HepG2 (cell line): ENCODE measurements at regions not wholly inside any gene's neighbourhood (a gene's known extent, or its start where the extent isn't known, plus 50 kb on each side); places are given as distances from the start of the nearest gene placed in this dataset.

ENCODE experiments used
- ATAC-seq: fragments of 200-7000 bp; cut with Tn5 transposase; 3 replicates; pipeline ENCODE4 v1.9.1; 2020; ENCODE audit warnings: mild to moderate bottlenecking, moderate library complexity
- BruUV-seq: library from RNA; stranded (reverse); fragments of 400-500 nt; replicated peaks from 2 replicates; lab custom pipeline; 2021; lab: Mats Ljungman, UMichigan
- CTCF ChIA-PET: fragments of 300-600 bp; formaldehyde crosslinking; extraction: SDS; loops from one replicate; lab custom pipeline; 2021; ENCODE audit warnings: low total read pairs, inconsistent platforms, low intra/inter-chr PET ratio; lab: Yijun Ruan, JAX
- POLR2A ChIA-PET: fragments of 350-600 bp; sonication (Branson Sonifier 250); formaldehyde crosslinking; loops from one replicate; lab custom pipeline; 2020; ENCODE audit warnings: antibody characterized with exemption, inconsistent platforms; lab: Yijun Ruan, JAX
- DNase-seq: peaks from one replicate; pipeline ENCODE4 v3.0.0-alpha.2; 2015; ENCODE audit warnings: low spot score
- FAIRE-seq: peaks from 3 replicates; lab custom pipeline; 2011; peaks lifted over from hg19 to GRCh38; lab: Jason Lieb, UNC
- H2AFZ ChIP-seq: one replicate; pipeline ENCODE4 v1.6.1; 2011; ENCODE audit warnings: low read length, inconsistent platforms
- H3K27ac ChIP-seq: fragments of 300-600 bp; 3 replicates; pipeline ENCODE4 v1.8.0; 2011; ENCODE audit warnings: mixed run types, mild to moderate bottlenecking, mixed read lengths, low read length, inconsistent platforms; ENCODE audit not compliant: insufficient read depth; ENCODE audit errors: extremely low read length
- H3K27me3 ChIP-seq, 2 experiments: fragments of 200-600 bp in 1 of 2; 2 replicates in 1 of 2; 3 replicates in 1 of 2; pipeline versions ENCODE4 v1.6.0 to v1.8.0; 2011; ENCODE audit warnings: low read length in 2 of 2, mild to moderate bottlenecking in 2 of 2, moderate library complexity in 2 of 2, inconsistent platforms in 1 of 2; ENCODE audit not compliant: insufficient read depth in 2 of 2, control insufficient read depth in 1 of 2
- H3K36me3 ChIP-seq, 2 experiments: fragments of 200-600 bp in 1 of 2; replicated peaks in 1 of 2; 2 replicates in 1 of 2; 3 replicates in 1 of 2; pipeline versions ENCODE4 v1.5.1 to v1.8.0; 2011; ENCODE audit warnings: low read length in 2 of 2, inconsistent platforms in 1 of 2; ENCODE audit not compliant: insufficient read depth in 2 of 2, control insufficient read depth in 1 of 2
- H3K4me1 ChIP-seq: 2 replicates; pipeline ENCODE4 v1.5.1; 2012; ENCODE audit warnings: low read length, inconsistent platforms; ENCODE audit not compliant: insufficient read depth
- H3K4me2 ChIP-seq: 2 replicates; pipeline ENCODE4 v1.6.0; 2011; ENCODE audit warnings: low read depth, low read length, inconsistent platforms
- H3K4me3 ChIP-seq, 3 experiments: fragments of 200-600 bp in 1 of 3; sonication (generic), shearing (Covaris generic) in 1 of 3; replicated peaks in 1 of 3; 2 replicates each; pipeline ENCODE4 v1.5.1; 2011 to 2016; ENCODE audit warnings: low read length in 3 of 3, inconsistent platforms in 2 of 3, low read depth in 2 of 3, mild to moderate bottlenecking in 2 of 3, control low read depth in 1 of 3, mixed read lengths in 1 of 3; ENCODE audit not compliant: insufficient read depth in 1 of 3
- H3K79me2 ChIP-seq: one replicate; pipeline ENCODE4 v1.6.1; 2011; ENCODE audit warnings: low read length, inconsistent platforms; ENCODE audit not compliant: insufficient read depth
- H3K9ac ChIP-seq: 2 replicates; pipeline ENCODE4 v1.6.0; 2011; ENCODE audit warnings: mild to moderate bottlenecking, low read depth, low read length, inconsistent platforms; ENCODE audit not compliant: insufficient read depth
- H3K9me3 ChIP-seq: 2 replicates; pipeline ENCODE4 v1.5.1; 2012; ENCODE audit warnings: mild to moderate bottlenecking, low read length
- H4K20me1 ChIP-seq: 2 replicates; pipeline ENCODE4 v1.6.0; 2011; ENCODE audit warnings: inconsistent platforms, mild to moderate bottlenecking, low read length, moderate library complexity; ENCODE audit not compliant: insufficient read depth
- NFYB ChIP-seq: sonication (generic); formaldehyde crosslinking; IDR thresholded peaks from 2 replicates; pipeline ENCODE4 v1.4.0; 2020; ENCODE audit warnings: missing genetic modification reagents
- NFYC ChIP-seq: IDR thresholded peaks from 2 replicates; pipeline ENCODE4 v1.6.1; 2016; ENCODE audit warnings: missing genetic modification reagents, missing compliant biosample characterization
- in situ Hi-C: cut with HindIII; loops from 2 replicates; pipeline ENCODE4 v1.10.0; 2017; ENCODE audit warnings: low pct_unique_long_range_greater_than_20kb; ENCODE audit not compliant: extremely low pct_ligation_motif_present
- intact Hi-C: fragments of 100-400 bp; cut with micrococcal nuclease; formaldehyde crosslinking; loops from one replicate; pipeline ENCODE4 v1.10.0; 2022; ENCODE audit not compliant: unreplicated experiment
- TF ChIP-seq, protein P1 (sequence below): sonication (generic); formaldehyde crosslinking; IDR thresholded peaks from 2 replicates; pipeline ENCODE4 v1.4.0; 2020; ENCODE audit warnings: missing genetic modification reagents, borderline replicate concordance
- TF ChIP-seq, protein P2 (sequence below): sonication (generic); formaldehyde crosslinking; IDR thresholded peaks from 2 replicates; pipeline ENCODE4 v1.5.0; 2020; ENCODE audit warnings: mild to moderate bottlenecking, missing genetic modification reagents, borderline replicate concordance

DNA sequence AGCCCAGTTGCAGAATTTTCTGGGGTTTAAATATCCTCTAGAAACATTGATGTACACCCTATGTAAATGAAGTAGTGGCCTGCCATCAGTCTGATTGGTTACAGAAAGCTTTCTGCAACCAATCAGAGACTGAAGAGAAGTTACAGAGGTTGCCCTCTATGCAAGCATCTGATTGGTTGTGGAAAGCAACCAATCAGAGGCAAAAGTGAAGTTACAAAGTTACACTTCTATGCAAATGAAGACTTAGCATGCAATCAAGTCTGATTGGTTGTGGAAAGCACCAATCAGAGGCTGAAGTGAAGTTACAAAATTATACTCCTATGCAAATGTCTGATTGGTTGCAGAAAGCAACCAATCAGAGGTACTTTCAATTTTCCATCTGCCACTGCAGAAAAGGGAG lies 51.9 kb upstream of the USP9X start:
- peak; percentile 67 for ATAC-seq
- peak; percentile 55 for DNase-seq
- CTCF ChIA-PET: no interaction called here

More for the DNA sequence above, 51.9 kb upstream of the USP9X start:
- no peaks in the 10 kb centered on the region for H3K27me3 ChIP-seq
- intact Hi-C loops (no loop called here), in situ Hi-C loops (no loop called here)
- peak overlapping the region; percentile 23; the same call in 1 of the 2 replicates for H3K4me2 ChIP-seq
- H4K20me1 ChIP-seq: no peaks in the 10 kb centered on the region
- H3K27ac ChIP-seq: no peak overlapping the region
- POLR2A ChIA-PET: no interaction called here
- H3K9me3 ChIP-seq: no peaks in the 10 kb centered on the region
- no peak for FAIRE-seq
- no peaks in the 10 kb centered on the region for H3K36me3 ChIP-seq
- H2AFZ ChIP-seq: no peak overlapping the region
- no peaks in the 10 kb centered on the region for H3K79me2 ChIP-seq
- no TSS peak for BruUV-seq
- no peak overlapping the region for H3K9ac ChIP-seq
- no peak overlapping the region for H3K4me3 ChIP-seq
- TF ChIP-seq, protein P1, sequence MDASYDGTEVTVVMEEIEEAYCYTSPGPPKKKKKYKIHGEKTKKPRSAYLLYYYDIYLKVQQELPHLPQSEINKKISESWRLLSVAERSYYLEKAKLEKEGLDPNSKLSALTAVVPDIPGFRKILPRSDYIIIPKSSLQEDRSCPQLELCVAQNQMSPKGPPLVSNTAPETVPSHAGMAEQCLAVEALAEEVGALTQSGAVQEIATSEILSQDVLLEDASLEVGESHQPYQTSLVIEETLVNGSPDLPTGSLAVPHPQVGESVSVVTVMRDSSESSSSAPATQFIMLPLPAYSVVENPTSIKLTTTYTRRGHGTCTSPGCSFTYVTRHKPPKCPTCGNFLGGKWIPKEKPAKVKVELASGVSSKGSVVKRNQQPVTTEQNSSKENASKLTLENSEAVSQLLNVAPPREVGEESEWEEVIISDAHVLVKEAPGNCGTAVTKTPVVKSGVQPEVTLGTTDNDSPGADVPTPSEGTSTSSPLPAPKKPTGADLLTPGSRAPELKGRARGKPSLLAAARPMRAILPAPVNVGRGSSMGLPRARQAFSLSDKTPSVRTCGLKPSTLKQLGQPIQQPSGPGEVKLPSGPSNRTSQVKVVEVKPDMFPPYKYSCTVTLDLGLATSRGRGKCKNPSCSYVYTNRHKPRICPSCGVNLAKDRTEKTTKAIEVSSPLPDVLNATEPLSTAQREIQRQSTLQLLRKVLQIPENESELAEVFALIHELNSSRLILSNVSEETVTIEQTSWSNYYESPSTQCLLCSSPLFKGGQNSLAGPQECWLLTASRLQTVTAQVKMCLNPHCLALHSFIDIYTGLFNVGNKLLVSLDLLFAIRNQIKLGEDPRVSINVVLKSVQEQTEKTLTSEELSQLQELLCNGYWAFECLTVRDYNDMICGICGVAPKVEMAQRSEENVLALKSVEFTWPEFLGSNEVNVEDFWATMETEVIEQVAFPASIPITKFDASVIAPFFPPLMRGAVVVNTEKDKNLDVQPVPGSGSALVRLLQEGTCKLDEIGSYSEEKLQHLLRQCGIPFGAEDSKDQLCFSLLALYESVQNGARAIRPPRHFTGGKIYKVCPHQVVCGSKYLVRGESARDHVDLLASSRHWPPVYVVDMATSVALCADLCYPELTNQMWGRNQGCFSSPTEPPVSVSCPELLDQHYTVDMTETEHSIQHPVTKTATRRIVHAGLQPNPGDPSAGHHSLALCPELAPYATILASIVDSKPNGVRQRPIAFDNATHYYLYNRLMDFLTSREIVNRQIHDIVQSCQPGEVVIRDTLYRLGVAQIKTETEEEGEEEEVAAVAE (CRISPR knock-in tag): 0 out of 2 replicates have a peak, but pooled peaks have one; percentile 42
- TF ChIP-seq NFYC: peak; percentile 81
- TF ChIP-seq, protein P2, sequence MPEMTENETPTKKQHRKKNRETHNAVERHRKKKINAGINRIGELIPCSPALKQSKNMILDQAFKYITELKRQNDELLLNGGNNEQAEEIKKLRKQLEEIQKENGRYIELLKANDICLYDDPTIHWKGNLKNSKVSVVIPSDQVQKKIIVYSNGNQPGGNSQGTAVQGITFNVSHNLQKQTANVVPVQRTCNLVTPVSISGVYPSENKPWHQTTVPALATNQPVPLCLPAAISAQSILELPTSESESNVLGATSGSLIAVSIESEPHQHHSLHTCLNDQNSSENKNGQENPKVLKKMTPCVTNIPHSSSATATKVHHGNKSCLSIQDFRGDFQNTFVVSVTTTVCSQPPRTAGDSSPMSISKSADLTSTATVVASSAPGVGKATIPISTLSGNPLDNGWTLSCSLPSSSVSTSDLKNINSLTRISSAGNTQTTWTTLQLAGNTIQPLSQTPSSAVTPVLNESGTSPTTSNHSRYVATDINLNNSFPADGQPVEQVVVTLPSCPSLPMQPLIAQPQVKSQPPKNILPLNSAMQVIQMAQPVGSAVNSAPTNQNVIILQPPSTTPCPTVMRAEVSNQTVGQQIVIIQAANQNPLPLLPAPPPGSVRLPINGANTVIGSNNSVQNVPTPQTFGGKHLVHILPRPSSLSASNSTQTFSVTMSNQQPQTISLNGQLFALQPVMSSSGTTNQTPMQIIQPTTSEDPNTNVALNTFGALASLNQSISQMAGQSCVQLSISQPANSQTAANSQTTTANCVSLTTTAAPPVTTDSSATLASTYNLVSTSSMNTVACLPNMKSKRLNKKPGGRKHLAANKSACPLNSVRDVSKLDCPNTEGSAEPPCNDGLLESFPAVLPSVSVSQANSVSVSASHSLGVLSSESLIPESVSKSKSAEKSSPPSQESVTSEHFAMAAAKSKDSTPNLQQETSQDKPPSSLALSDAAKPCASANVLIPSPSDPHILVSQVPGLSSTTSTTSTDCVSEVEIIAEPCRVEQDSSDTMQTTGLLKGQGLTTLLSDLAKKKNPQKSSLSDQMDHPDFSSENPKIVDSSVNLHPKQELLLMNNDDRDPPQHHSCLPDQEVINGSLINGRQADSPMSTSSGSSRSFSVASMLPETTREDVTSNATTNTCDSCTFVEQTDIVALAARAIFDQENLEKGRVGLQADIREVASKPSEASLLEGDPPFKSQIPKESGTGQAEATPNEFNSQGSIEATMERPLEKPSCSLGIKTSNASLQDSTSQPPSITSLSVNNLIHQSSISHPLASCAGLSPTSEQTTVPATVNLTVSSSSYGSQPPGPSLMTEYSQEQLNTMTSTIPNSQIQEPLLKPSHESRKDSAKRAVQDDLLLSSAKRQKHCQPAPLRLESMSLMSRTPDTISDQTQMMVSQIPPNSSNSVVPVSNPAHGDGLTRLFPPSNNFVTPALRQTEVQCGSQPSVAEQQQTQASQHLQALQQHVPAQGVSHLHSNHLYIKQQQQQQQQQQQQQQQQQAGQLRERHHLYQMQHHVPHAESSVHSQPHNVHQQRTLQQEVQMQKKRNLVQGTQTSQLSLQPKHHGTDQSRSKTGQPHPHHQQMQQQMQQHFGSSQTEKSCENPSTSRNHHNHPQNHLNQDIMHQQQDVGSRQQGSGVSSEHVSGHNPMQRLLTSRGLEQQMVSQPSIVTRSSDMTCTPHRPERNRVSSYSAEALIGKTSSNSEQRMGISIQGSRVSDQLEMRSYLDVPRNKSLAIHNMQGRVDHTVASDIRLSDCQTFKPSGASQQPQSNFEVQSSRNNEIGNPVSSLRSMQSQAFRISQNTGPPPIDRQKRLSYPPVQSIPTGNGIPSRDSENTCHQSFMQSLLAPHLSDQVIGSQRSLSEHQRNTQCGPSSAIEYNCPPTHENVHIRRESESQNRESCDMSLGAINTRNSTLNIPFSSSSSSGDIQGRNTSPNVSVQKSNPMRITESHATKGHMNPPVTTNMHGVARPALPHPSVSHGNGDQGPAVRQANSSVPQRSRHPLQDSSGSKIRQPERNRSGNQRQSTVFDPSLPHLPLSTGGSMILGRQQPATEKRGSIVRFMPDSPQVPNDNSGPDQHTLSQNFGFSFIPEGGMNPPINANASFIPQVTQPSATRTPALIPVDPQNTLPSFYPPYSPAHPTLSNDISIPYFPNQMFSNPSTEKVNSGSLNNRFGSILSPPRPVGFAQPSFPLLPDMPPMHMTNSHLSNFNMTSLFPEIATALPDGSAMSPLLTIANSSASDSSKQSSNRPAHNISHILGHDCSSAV (CRISPR knock-in tag): no peak
- peak; percentile 80 for TF ChIP-seq NFYB (CRISPR knock-in tag)
- H3K4me1 ChIP-seq: peaks cover 24% of the 10 kb centered on the region
